Osteoblast (primary cell): ENCODE measurements at regions not wholly inside any gene's neighbourhood (a gene's known extent, or its start where the extent isn't known, plus 50 kb on each side); places are given as distances from the start of the nearest gene placed in this dataset.

Source experiments
- DNase-seq: peaks from one replicate; pipeline ENCODE4 v3.0.0; 2011; ENCODE audit warnings: low spot score, mixed read lengths; ENCODE audit not compliant: insufficient read length; ENCODE audit errors: missing footprints
- H2AFZ ChIP-seq: 2 replicates; pipeline ENCODE4 v1.6.0; 2011; ENCODE audit warnings: mild to moderate bottlenecking, low read length
- H3K27ac ChIP-seq: 2 replicates; pipeline ENCODE4 v1.5.1; 2011; ENCODE audit warnings: mild to moderate bottlenecking, low read depth, low read length, moderate library complexity
- H3K27me3 ChIP-seq: 2 replicates; pipeline ENCODE4 v1.6.0; 2012; ENCODE audit warnings: mild to moderate bottlenecking, control low read depth, inconsistent platforms, low read length, moderate library complexity; ENCODE audit not compliant: insufficient read depth
- H3K36me3 ChIP-seq: 2 replicates; pipeline ENCODE4 v1.5.1; 2011; ENCODE audit warnings: mild to moderate bottlenecking, low read length, control low read depth, moderate library complexity; ENCODE audit not compliant: insufficient read depth
- H3K4me1 ChIP-seq: 2 replicates; pipeline ENCODE4 v1.5.1; 2011; ENCODE audit warnings: mild to moderate bottlenecking, low read length, control low read depth, moderate library complexity; ENCODE audit not compliant: insufficient read depth
- H3K4me2 ChIP-seq: 2 replicates; pipeline ENCODE4 v1.6.0; 2011; ENCODE audit warnings: mild to moderate bottlenecking, low read length; ENCODE audit not compliant: insufficient read depth
- H3K4me3 ChIP-seq: fragments of 200-600 bp; sonication (generic); 3 replicates; pipeline ENCODE4 v1.5.1; 2012; ENCODE audit warnings: mild to moderate bottlenecking, low read length, inconsistent platforms; ENCODE audit not compliant: insufficient read depth
- H3K79me2 ChIP-seq: 2 replicates; pipeline ENCODE4 v1.6.0; 2012; ENCODE audit warnings: mild to moderate bottlenecking, low read length, control low read depth, inconsistent platforms; ENCODE audit not compliant: insufficient read depth
- H3K9me3 ChIP-seq: 2 replicates; pipeline ENCODE4 v1.5.1; 2011; ENCODE audit warnings: low read depth, low read length, control low read depth
- H4K20me1 ChIP-seq: 2 replicates; pipeline ENCODE4 v1.6.0; 2012; ENCODE audit warnings: mild to moderate bottlenecking, low read length, control low read depth; ENCODE audit not compliant: insufficient read depth
- TF ChIP-seq, protein P1 (sequence below): IDR thresholded peaks from 2 replicates; pipeline ENCODE4 v1.5.1; 2011; ENCODE audit warnings: mild to moderate bottlenecking, low read depth, low read length, moderate library complexity; ENCODE audit errors: extremely low read depth

- H4K20me1 ChIP-seq = no peaks in the 10 kb centered on the region
- no peaks in the 10 kb centered on the region for H3K4me1 ChIP-seq
- no peak overlapping the region for H3K4me3 ChIP-seq
- no peak overlapping the region for H3K27ac ChIP-seq
- TF ChIP-seq, protein P1, sequence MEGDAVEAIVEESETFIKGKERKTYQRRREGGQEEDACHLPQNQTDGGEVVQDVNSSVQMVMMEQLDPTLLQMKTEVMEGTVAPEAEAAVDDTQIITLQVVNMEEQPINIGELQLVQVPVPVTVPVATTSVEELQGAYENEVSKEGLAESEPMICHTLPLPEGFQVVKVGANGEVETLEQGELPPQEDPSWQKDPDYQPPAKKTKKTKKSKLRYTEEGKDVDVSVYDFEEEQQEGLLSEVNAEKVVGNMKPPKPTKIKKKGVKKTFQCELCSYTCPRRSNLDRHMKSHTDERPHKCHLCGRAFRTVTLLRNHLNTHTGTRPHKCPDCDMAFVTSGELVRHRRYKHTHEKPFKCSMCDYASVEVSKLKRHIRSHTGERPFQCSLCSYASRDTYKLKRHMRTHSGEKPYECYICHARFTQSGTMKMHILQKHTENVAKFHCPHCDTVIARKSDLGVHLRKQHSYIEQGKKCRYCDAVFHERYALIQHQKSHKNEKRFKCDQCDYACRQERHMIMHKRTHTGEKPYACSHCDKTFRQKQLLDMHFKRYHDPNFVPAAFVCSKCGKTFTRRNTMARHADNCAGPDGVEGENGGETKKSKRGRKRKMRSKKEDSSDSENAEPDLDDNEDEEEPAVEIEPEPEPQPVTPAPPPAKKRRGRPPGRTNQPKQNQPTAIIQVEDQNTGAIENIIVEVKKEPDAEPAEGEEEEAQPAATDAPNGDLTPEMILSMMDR = no peak
- no peak for DNase-seq
- no peak overlapping the region for H3K4me2 ChIP-seq
- no peaks in the 10 kb centered on the region for H3K27me3 ChIP-seq
- H3K79me2 ChIP-seq = no peaks in the 10 kb centered on the region
- no peaks in the 10 kb centered on the region for H3K9me3 ChIP-seq
- no peaks in the 10 kb centered on the region for H3K36me3 ChIP-seq
- H2AFZ ChIP-seq = no peak overlapping the region
Observed at GRCh38 chr6:95133578-95133977, 443.8 kb upstream of the MANEA start.

DNA sequence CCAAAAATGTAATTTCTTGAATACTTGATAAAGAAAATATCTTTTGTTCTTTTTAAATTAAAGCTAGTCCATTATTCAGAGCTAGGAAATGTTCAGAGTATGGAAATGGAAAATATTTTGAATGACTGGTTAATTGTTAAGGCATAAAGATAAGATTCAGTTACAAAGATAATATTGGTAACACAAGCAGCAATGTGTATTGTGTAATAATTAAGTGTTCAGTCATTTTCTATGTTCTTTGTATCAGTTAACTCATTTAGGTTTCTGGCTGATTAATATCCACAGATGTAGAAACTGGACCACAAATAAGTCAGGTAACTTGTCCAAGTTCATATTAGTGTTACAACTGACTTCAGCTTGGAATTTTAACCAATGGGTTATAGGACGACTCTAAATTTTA lies 442.2 kb upstream of the MANEA start:
- TF ChIP-seq, protein P1 = no peak
- Histone ChIP-seq H2AFZ (no peak overlapping the region), H3K27ac (no peak overlapping the region), H4K20me1 (no peaks in the 10 kb centered on the region), H3K27me3 (no peaks in the 10 kb centered on the region), H3K79me2 (no peaks in the 10 kb centered on the region), H3K4me2 (no peak overlapping the region), H3K4me1 (no peaks in the 10 kb centered on the region), H3K4me3 (no peak overlapping the region), H3K9me3 (no peaks in the 10 kb centered on the region), H3K36me3 (no peaks in the 10 kb centered on the region)
- DNase-seq = no peak

DNA sequence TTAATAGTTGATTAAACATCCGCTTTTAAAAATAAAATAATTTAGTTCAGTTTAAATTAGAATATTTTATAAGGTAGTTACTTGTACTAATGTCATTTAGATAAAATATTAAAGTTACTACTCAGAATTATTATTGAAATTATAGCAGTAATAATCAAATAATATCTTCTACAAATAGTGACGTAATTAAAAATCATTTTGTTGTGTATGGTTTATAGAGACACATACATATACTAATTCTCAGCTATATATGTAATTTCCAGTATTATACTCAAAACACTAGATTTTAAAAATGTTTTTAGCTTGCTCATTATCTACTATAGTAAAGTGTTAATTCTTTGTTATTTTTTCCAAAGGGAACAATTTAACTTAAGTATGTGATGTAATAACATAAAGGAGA lies 435.2 kb upstream of the MANEA start:
- Histone ChIP-seq H4K20me1 (no peaks in the 10 kb centered on the region), H3K4me1 (no peaks in the 10 kb centered on the region), H2AFZ (no peak overlapping the region), H3K4me2 (no peak overlapping the region), H3K27ac (no peak overlapping the region), H3K79me2 (no peaks in the 10 kb centered on the region), H3K27me3 (no peaks in the 10 kb centered on the region), H3K9me3 (no peaks in the 10 kb centered on the region), H3K36me3 (no peaks in the 10 kb centered on the region), H3K4me3 (no peak overlapping the region)
- TF ChIP-seq, protein P1 = no peak
- DNase-seq = no peak

- Histone ChIP-seq H3K36me3 (no peaks in the 10 kb centered on the region), H3K9me3 (no peaks in the 10 kb centered on the region), H3K4me1 (no peaks in the 10 kb centered on the region), H4K20me1 (no peaks in the 10 kb centered on the region), H3K4me2 (no peak overlapping the region), H2AFZ (no peak overlapping the region), H3K27me3 (no peaks in the 10 kb centered on the region), H3K79me2 (no peaks in the 10 kb centered on the region), H3K4me3 (no peak overlapping the region), H3K27ac (no peak overlapping the region)
- DNase-seq = no peak
- TF ChIP-seq, protein P1 = no peak
Observed at GRCh38 chr6:95142661-95143335, 434.5 kb upstream of the MANEA start.
